ENCODE measurements at regions not wholly inside any gene's neighbourhood (a gene's known extent, or its start where the extent isn't known, plus 50 kb on each side); places are given as distances from the start of the nearest gene placed in this dataset.

DNA sequence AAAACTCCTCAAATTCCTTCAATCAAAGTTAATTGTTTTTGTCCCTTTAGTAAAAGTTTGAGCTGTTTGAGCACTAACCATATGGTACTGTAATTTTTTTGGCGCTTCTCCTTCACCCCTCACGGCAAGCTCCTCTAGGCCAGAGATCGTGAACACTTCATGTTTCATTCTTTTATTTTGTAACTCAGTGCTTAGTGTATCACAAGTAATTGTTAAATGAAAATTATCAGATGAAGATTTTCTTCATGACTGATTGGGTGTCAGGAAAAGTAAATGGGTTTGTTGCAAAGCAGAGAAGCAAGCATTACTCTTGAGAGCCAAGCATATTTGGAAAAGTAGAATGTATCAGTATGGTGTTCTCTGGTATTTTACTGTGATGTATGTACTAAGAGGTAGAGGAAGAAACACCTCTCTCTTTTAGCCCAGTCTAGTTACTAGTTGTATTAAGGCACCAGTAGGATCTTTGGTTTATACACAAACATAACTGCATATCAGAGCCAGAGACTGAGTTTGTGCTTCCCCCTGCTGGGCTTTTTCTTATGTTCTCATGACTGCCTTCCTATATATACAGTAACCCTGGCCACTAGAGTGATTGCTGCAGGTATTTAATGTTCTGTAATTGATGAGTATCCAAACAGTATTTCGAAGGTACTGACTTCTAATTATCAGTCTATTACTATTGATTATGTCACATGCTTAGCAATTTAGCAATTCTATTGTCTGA is 202.3 kb upstream of the KLHL1 start:
- Histone ChIP-seq H3K4me3 (no peak overlapping the region), H3K36me3 (no peaks in the 10 kb centered on the region), H3K4me1 (no peaks in the 10 kb centered on the region), H3K9me3 (no peaks in the 10 kb centered on the region), H3K27ac (replicated peaks in 1 of 4) (no peak overlapping the region), H3K27me3 (no peaks in the 10 kb centered on the region)
- 32% methylated on average over 4 of the region's 4 CpGs for WGBS
- no peak for DNase-seq (ENCODE audit: extremely low spot score)
- intact Hi-C loops (cut with DNase I) = no loop called here
- TF ChIP-seq POLR2AphosphoS5 (IDR thresholded peaks at IDR 0.05) = no peak
- TF ChIP-seq EP300 (IDR thresholded peaks at IDR 0.05) = no peak
- TF ChIP-seq, protein P1, sequence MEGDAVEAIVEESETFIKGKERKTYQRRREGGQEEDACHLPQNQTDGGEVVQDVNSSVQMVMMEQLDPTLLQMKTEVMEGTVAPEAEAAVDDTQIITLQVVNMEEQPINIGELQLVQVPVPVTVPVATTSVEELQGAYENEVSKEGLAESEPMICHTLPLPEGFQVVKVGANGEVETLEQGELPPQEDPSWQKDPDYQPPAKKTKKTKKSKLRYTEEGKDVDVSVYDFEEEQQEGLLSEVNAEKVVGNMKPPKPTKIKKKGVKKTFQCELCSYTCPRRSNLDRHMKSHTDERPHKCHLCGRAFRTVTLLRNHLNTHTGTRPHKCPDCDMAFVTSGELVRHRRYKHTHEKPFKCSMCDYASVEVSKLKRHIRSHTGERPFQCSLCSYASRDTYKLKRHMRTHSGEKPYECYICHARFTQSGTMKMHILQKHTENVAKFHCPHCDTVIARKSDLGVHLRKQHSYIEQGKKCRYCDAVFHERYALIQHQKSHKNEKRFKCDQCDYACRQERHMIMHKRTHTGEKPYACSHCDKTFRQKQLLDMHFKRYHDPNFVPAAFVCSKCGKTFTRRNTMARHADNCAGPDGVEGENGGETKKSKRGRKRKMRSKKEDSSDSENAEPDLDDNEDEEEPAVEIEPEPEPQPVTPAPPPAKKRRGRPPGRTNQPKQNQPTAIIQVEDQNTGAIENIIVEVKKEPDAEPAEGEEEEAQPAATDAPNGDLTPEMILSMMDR (IDR thresholded peaks at IDR 0.05) = no peak
- no peak for TF ChIP-seq POLR2A (IDR thresholded peaks at IDR 0.05; ENCODE audit: low read depth)

DNA sequence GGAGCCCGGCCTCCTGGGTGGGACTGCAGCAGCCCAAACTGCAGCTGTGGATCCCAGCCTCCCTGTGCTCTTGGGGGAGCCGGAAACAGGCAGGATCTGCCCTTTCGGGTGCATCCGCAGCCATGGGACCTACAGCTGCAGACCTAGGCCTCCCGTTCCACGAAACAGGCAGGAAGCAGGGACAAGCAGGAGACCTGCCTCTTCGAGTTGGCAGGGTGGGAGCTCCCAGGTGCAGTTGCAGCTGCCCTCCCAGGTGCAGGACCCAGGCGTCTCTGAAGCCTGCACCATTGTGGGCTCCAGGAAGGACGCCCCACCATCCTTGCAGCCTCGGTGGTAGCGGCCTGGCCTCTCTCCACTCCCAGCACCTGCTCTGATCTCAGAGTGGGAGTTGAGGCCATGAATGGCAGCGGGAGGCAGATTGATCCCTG is 189.0 kb upstream of the KLHL1 start:
- Histone ChIP-seq H3K27me3 (no peaks in the 10 kb centered on the region), H3K4me3 (no peak overlapping the region), H3K4me1 (no peaks in the 10 kb centered on the region), H3K27ac (replicated peaks in 1 of 4) (no peak overlapping the region), H3K36me3 (no peaks in the 10 kb centered on the region), H3K9me3 (peaks cover 0 to 17% (median 11%) of the 10 kb centered on the region in 4 donors)
- DNase-seq (ENCODE audit: extremely low spot score) = no peak
- intact Hi-C loops (cut with DNase I) = no loop called here
- TF ChIP-seq POLR2A (IDR thresholded peaks at IDR 0.05; ENCODE audit: low read depth) (no peak), POLR2AphosphoS5 (IDR thresholded peaks at IDR 0.05) (no peak), EP300 (IDR thresholded peaks at IDR 0.05) (no peak)
- TF ChIP-seq, protein P1 (IDR thresholded peaks at IDR 0.05) = no peak
- WGBS = 92% methylated on average over 7 of the region's 12 CpGs

DNA sequence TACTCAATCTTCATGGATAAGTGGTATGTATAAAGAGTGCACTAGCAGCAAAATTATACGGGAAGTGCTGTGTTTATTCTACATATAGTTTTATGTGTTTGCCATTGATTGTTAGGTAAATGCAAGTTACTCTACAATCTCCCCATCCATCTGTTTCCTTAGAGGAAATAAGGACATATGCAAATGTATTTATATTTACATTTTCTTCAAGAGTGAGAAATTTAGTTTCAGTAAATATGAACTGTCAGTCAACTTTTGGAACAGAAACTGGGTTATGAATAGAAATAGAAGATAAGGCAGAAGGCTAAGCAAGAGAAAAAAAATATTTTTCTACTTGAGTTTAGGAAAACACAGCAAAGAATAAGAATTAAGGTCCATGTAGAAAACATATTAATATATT is 176.1 kb upstream of the KLHL1 start:
- no peaks in the 10 kb centered on the region for H3K27me3 ChIP-seq
- H3K27ac ChIP-seq (replicated peaks in 1 of 4) = no peak overlapping the region
- intact Hi-C loops (cut with DNase I) = no loop called here
- no peaks in the 10 kb centered on the region for H3K4me1 ChIP-seq
- no peak for DNase-seq (ENCODE audit: extremely low spot score)
- no peak overlapping the region for H3K4me3 ChIP-seq
- TF ChIP-seq POLR2A (IDR thresholded peaks at IDR 0.05; ENCODE audit: low read depth) (no peak), POLR2AphosphoS5 (IDR thresholded peaks at IDR 0.05) (no peak), EP300 (IDR thresholded peaks at IDR 0.05) (no peak)
- TF ChIP-seq, protein P1 (IDR thresholded peaks at IDR 0.05) = no peak
- H3K36me3 ChIP-seq = no peaks in the 10 kb centered on the region
- H3K9me3 ChIP-seq = no peaks in the 10 kb centered on the region
- 84% methylated on average over 1 of the region's 1 CpG for WGBS

DNA sequence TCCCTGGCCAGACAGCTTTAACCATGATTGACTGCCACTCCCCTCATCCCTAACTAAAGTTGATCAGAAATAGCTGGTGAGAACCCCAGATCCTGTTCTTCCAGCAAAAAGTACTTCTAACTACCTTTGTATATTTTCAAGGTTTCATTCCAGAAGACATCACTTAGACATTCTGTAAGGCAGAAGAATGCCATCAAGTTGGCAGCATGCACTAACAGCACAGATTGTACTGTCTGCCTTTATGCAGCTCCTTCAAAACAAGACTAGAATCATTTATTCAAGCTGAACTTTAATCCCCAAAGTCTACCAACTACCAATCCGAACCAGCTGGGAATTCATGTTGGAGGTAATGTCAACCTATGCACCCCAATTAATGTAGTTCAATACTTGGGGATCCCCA is 167.6 kb upstream of the KLHL1 start:
- intact Hi-C loops (cut with DNase I) = no loop called here
- TF ChIP-seq, protein P1 (IDR thresholded peaks at IDR 0.05) = no peak
- no peak overlapping the region for H3K4me3 ChIP-seq
- 71% methylated on average over 1 of the region's 1 CpG for WGBS
- no peak overlapping the region for H3K27ac ChIP-seq (replicated peaks in 1 of 4)
- no peaks in the 10 kb centered on the region for H3K27me3 ChIP-seq
- H3K9me3 ChIP-seq = no peaks in the 10 kb centered on the region
- H3K4me1 ChIP-seq = no peaks in the 10 kb centered on the region
- H3K36me3 ChIP-seq = no peaks in the 10 kb centered on the region
- no peak for DNase-seq (ENCODE audit: extremely low spot score)

DNA sequence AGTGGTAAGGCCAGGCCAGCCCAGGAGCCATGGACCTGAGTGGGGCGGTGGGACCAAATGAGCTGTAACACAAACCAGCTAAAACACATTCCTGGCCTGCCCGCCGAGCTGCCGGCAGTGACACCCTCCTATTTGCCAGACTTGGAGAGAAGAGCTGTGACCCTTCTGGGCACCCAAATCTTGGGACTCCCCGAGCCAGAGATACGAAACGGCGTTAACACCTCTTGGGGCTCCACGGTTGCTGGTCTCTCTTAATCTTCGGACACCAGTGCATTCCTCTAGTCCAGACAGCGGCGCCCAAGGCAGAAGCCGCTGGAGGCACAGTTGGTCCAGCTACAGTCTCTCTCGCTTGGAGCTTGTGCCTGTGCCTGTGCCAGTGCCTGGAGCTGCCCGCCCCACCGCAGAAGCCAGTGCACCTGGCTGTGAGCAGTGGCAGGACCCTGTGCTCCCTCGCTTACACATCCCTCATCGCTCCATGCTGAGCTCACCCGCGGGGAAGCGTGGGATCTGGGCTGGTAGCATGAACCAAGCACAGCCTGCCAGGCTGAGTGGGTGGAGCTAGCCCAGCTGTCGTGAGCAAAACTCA is 147.2 kb upstream of the KLHL1 start:
- Histone ChIP-seq H3K4me1 (no peaks in the 10 kb centered on the region), H3K4me3 (no peak overlapping the region), H3K36me3 (no peaks in the 10 kb centered on the region), H3K27me3 (no peaks in the 10 kb centered on the region), H3K27ac (replicated peaks in 1 of 4) (no peak overlapping the region), H3K9me3 (no peaks in the 10 kb centered on the region)
- no peak for TF ChIP-seq POLR2A (IDR thresholded peaks at IDR 0.05; ENCODE audit: low read depth)
- TF ChIP-seq, protein P1 (IDR thresholded peaks at IDR 0.05) = no peak
- TF ChIP-seq POLR2AphosphoS5 (IDR thresholded peaks at IDR 0.05) = no peak
- TF ChIP-seq EP300 (IDR thresholded peaks at IDR 0.05) = no peak
- 93% methylated on average over 7 of the region's 22 CpGs for WGBS
- intact Hi-C loops (cut with DNase I) = no loop called here
- no peak for DNase-seq (ENCODE audit: extremely low spot score)

Measured in esophagus muscularis mucosa (tissue), 4 donors.